CD8-positive, alpha-beta memory T cell (primary cell): ENCODE measurements at regions not wholly inside any gene's neighbourhood (a gene's known extent, or its start where the extent isn't known, plus 50 kb on each side); places are given as distances from the start of the nearest gene placed in this dataset.

Experiments used
- CTCF ChIA-PET: fragments of 350-600 bp; sonication (Branson Sonifier 250); formaldehyde crosslinking; loops from one replicate; lab custom pipeline; 2021; ENCODE audit warnings: antibody characterized with exemption; lab: Charles Lee
- POLR2A ChIA-PET: fragments of 350-600 bp; sonication (Branson Sonifier 250); formaldehyde crosslinking; loops from one replicate; lab custom pipeline; 2021; ENCODE audit warnings: antibody characterized with exemption; lab: Charles Lee
- DNase-seq, 5 donors: peaks; one replicate each; pipeline versions ENCODE4 v3.0.0 to v3.0.0-alpha.2; 2020 to 2022; ENCODE audit warnings: mixed read lengths in 1 of 5
- H3K27ac ChIP-seq: one replicate; pipeline ENCODE4 v1.7.0; 2013; ENCODE audit warnings: low read depth, mild to moderate bottlenecking, low read length, moderate library complexity
- H3K27me3 ChIP-seq: 2 replicates; pipeline ENCODE4 v1.7.0; 2013; ENCODE audit warnings: low read length, mild to moderate bottlenecking; ENCODE audit not compliant: insufficient read depth, poor library complexity, severe bottlenecking
- H3K36me3 ChIP-seq: 2 replicates; pipeline ENCODE4 v1.7.0; 2013; ENCODE audit warnings: mild to moderate bottlenecking, low read length, moderate library complexity; ENCODE audit not compliant: insufficient read depth
- H3K4me1 ChIP-seq: 2 replicates; pipeline ENCODE4 v1.7.0; 2013; ENCODE audit warnings: mild to moderate bottlenecking, low read length, moderate library complexity; ENCODE audit not compliant: insufficient read depth
- H3K4me3 ChIP-seq: 2 replicates; pipeline ENCODE4 v1.7.0; 2013; ENCODE audit warnings: mild to moderate bottlenecking, low read length
- H3K9me3 ChIP-seq: 2 replicates; pipeline ENCODE4 v1.7.0; 2013; ENCODE audit warnings: mild to moderate bottlenecking, low read length
- H3K27ac Mint-ChIP-seq, 8 donors: one replicate each; pipeline ENCODE4 v1.8.0; 2020 to 2021; ENCODE audit warnings: mixed read lengths in 8 of 8, mild to moderate bottlenecking in 6 of 8, inconsistent platforms in 3 of 8, moderate library complexity in 3 of 8
- H3K27me3 Mint-ChIP-seq, 2 donors: one replicate each; pipeline ENCODE4 v1.8.0; 2020 to 2021; ENCODE audit warnings: mixed read lengths in 2 of 2, mild to moderate bottlenecking in 1 of 2, moderate library complexity in 1 of 2
- H3K36me3 Mint-ChIP-seq, 3 donors: one replicate each; pipeline ENCODE4 v1.8.0; 2020 to 2021; ENCODE audit warnings: mixed read lengths in 3 of 3, inconsistent platforms in 1 of 3, mild to moderate bottlenecking in 1 of 3
- H3K4me1 Mint-ChIP-seq, 3 donors: one replicate each; pipeline ENCODE4 v1.8.0; 2020 to 2021; ENCODE audit warnings: mixed read lengths in 3 of 3, inconsistent platforms in 1 of 3, mild to moderate bottlenecking in 1 of 3
- H3K4me3 Mint-ChIP-seq, 7 donors: one replicate each; pipeline ENCODE4 v1.8.0; 2020 to 2021; ENCODE audit warnings: mixed read lengths in 7 of 7, mild to moderate bottlenecking in 6 of 7, moderate library complexity in 4 of 7, inconsistent platforms in 2 of 7
- H3K9me3 Mint-ChIP-seq, 5 donors: one replicate each; pipeline ENCODE4 v1.8.0; 2020 to 2022; ENCODE audit warnings: mixed read lengths in 5 of 5, mild to moderate bottlenecking in 3 of 5, moderate library complexity in 2 of 5, inconsistent platforms in 1 of 5

GRCh38 chr9:134550584-134550983 lies 91.0 kb upstream of the COL5A1 start:
- no peak for DNase-seq
- Histone ChIP-seq H3K4me1 (no peaks in the 10 kb centered on the region), H3K36me3 (no peaks in the 10 kb centered on the region), H3K27me3 (no peaks in the 10 kb centered on the region), H3K4me3 (no peak overlapping the region), H3K27ac (no peak overlapping the region), H3K9me3 (no peaks in the 10 kb centered on the region)
- H3K36me3 Mint-ChIP-seq, result no peaks in the 10 kb centered on the region
- no peaks in the 10 kb centered on the region for H3K4me1 Mint-ChIP-seq
- peaks cover 1 to 25% of the 10 kb centered on the region in 2 donors for H3K27me3 Mint-ChIP-seq
- peaks cover 0 to 5% (median 0%) of the 10 kb centered on the region in 5 donors for H3K9me3 Mint-ChIP-seq
- H3K4me3 Mint-ChIP-seq, result no peak overlapping the region
- ChIA-PET CTCF (no interaction called here), POLR2A (no interaction called here)
- no peak overlapping the region for H3K27ac Mint-ChIP-seq

GRCh38 chr9:134551176-134551575 lies 90.4 kb upstream of the COL5A1 start:
- Mint-ChIP-seq H3K9me3 (peaks cover 0 to 5% (median 0%) of the 10 kb centered on the region in 5 donors), H3K27me3 (peaks cover 1 to 25% of the 10 kb centered on the region in 2 donors), H3K4me1 (no peaks in the 10 kb centered on the region), H3K27ac (no peak overlapping the region), H3K36me3 (no peaks in the 10 kb centered on the region), H3K4me3 (no peak overlapping the region)
- ChIA-PET CTCF (no interaction called here), POLR2A (no interaction called here)
- H3K9me3 ChIP-seq, result no peaks in the 10 kb centered on the region
- no peak for DNase-seq
- H3K36me3 ChIP-seq, result no peaks in the 10 kb centered on the region
- no peaks in the 10 kb centered on the region for H3K27me3 ChIP-seq
- H3K4me3 ChIP-seq, result no peak overlapping the region
- no peak overlapping the region for H3K27ac ChIP-seq
- H3K4me1 ChIP-seq, result no peaks in the 10 kb centered on the region

- H3K9me3 ChIP-seq, result no peaks in the 10 kb centered on the region
- Mint-ChIP-seq H3K27ac (no peak overlapping the region), H3K9me3 (peaks cover 0 to 5% (median 0%) of the 10 kb centered on the region in 5 donors), H3K4me1 (no peaks in the 10 kb centered on the region), H3K36me3 (no peaks in the 10 kb centered on the region), H3K27me3 (peaks cover 1 to 25% of the 10 kb centered on the region in 2 donors), H3K4me3 (no peak overlapping the region)
- no peak overlapping the region for H3K4me3 ChIP-seq
- ChIA-PET CTCF (no interaction called here), POLR2A (no interaction called here)
- H3K4me1 ChIP-seq, result no peaks in the 10 kb centered on the region
- H3K27me3 ChIP-seq, result no peaks in the 10 kb centered on the region
- no peak for DNase-seq
- H3K36me3 ChIP-seq, result no peaks in the 10 kb centered on the region
- no peak overlapping the region for H3K27ac ChIP-seq
Observed at GRCh38 chr9:134551644-134552348, 89.8 kb upstream of the COL5A1 start.

GRCh38 chr9:134552349-134552990 lies 89.1 kb upstream of the COL5A1 start:
- ChIA-PET POLR2A (no interaction called here), CTCF (no interaction called here)
- DNase-seq, result no peak
- H3K36me3 Mint-ChIP-seq, result no peaks in the 10 kb centered on the region
- no peaks in the 10 kb centered on the region for H3K36me3 ChIP-seq
- H3K4me1 ChIP-seq, result no peaks in the 10 kb centered on the region
- no peak overlapping the region for H3K4me3 ChIP-seq
- H3K27me3 ChIP-seq, result no peaks in the 10 kb centered on the region
- peaks cover 4 to 31% of the 10 kb centered on the region in 2 donors for H3K27me3 Mint-ChIP-seq
- no peak overlapping the region for H3K27ac ChIP-seq
- peaks cover 0 to 5% (median 0%) of the 10 kb centered on the region in 5 donors for H3K9me3 Mint-ChIP-seq
- H3K9me3 ChIP-seq, result no peaks in the 10 kb centered on the region
- no peaks in the 10 kb centered on the region for H3K4me1 Mint-ChIP-seq
- H3K4me3 Mint-ChIP-seq, result no peak overlapping the region
- no peak overlapping the region for H3K27ac Mint-ChIP-seq

- Mint-ChIP-seq H3K27ac (no peak overlapping the region), H3K27me3 (peaks cover 3 to 32% of the 10 kb centered on the region in 2 donors), H3K4me1 (no peaks in the 10 kb centered on the region), H3K4me3 (no peak overlapping the region), H3K36me3 (no peaks in the 10 kb centered on the region), H3K9me3 (peaks cover 0 to 5% (median 0%) of the 10 kb centered on the region in 5 donors)
- Histone ChIP-seq H3K9me3 (no peaks in the 10 kb centered on the region), H3K4me3 (no peak overlapping the region), H3K4me1 (no peaks in the 10 kb centered on the region), H3K27ac (no peak overlapping the region), H3K27me3 (no peaks in the 10 kb centered on the region), H3K36me3 (no peaks in the 10 kb centered on the region)
- ChIA-PET POLR2A (no interaction called here), CTCF (no interaction called here)
- no peak for DNase-seq
Observed at GRCh38 chr9:134553061-134553891, 88.3 kb upstream of the COL5A1 start.

GRCh38 chr9:134553996-134554372 lies 87.6 kb upstream of the COL5A1 start:
- Mint-ChIP-seq H3K27ac (no peak overlapping the region), H3K9me3 (peaks cover 0 to 5% (median 0%) of the 10 kb centered on the region in 5 donors), H3K4me1 (no peaks in the 10 kb centered on the region), H3K4me3 (no peak overlapping the region), H3K36me3 (no peaks in the 10 kb centered on the region), H3K27me3 (peaks cover 3 to 30% of the 10 kb centered on the region in 2 donors)
- Histone ChIP-seq H3K36me3 (no peaks in the 10 kb centered on the region), H3K27ac (no peak overlapping the region), H3K9me3 (no peaks in the 10 kb centered on the region), H3K4me1 (no peaks in the 10 kb centered on the region), H3K27me3 (no peaks in the 10 kb centered on the region), H3K4me3 (no peak overlapping the region)
- ChIA-PET CTCF (no interaction called here), POLR2A (no interaction called here)
- no peak for DNase-seq

GRCh38 chr9:134554373-134555093 lies 87.1 kb upstream of the COL5A1 start:
- no peaks in the 10 kb centered on the region for H3K36me3 ChIP-seq
- Mint-ChIP-seq H3K4me3 (no peak overlapping the region), H3K27ac (no peak overlapping the region), H3K9me3 (peaks cover 0 to 5% (median 0%) of the 10 kb centered on the region in 5 donors), H3K27me3 (peaks cover 3 to 31% of the 10 kb centered on the region in 2 donors), H3K36me3 (no peaks in the 10 kb centered on the region), H3K4me1 (no peaks in the 10 kb centered on the region)
- no peaks in the 10 kb centered on the region for H3K27me3 ChIP-seq
- no peaks in the 10 kb centered on the region for H3K4me1 ChIP-seq
- CTCF ChIA-PET, result no interaction called here
- H3K27ac ChIP-seq, result no peak overlapping the region
- H3K4me3 ChIP-seq, result no peak overlapping the region
- H3K9me3 ChIP-seq, result no peaks in the 10 kb centered on the region
- POLR2A ChIA-PET, result no interaction called here
- DNase-seq, result no peak
